ENCODE measurements at regions not wholly inside any gene's neighbourhood (a gene's known extent, or its start where the extent isn't known, plus 50 kb on each side); places are given as distances from the start of the nearest gene placed in this dataset.

DNA sequence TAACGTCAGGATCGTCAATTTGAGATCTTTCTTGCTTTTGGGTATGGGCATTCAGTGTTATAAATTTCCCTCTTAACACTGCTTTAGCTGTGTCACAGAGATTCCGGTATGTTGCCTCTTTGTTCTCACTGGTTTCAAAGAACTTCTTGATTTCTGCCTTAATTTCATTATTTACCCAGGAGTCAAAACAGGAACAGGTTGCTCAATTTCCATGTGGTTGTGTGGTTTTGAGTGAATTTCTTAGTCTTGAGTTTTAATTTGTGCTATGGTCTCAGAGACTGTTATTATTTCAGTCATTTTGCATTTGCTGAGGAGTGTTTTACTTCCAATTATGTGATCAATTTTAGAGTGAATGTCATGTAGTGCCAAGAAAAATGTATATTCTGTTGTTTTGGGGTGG, 153.1 kb downstream of the PCDH17 start:
- DNase-seq (ENCODE audit: low read depth): no peak

GRCh38 chr13:57787058-57787791, 155.7 kb downstream of the PCDH17 start:
- DNase-seq (ENCODE audit: low read depth): no peak

DNA sequence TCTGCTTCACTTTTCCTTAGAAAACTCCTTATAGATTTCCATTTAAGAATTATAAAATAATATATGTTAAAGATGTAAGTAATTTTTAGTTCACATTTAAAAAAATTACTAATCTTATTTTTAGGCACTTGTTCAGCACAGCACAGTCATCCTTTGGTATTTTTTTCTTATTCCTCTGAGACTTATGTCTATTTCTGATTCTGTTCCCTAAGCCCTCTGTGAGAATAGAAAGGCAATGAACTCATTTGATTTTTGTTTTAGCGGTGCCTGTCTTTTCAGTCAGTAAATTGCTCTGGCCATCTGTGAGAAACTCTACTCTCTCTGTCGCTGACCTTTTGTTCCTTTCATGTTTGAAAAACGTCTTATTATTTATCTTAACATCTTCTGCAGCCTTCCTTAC, 168.1 kb downstream of the PCDH17 start:
- DNase-seq (ENCODE audit: low read depth): no peak

DNA sequence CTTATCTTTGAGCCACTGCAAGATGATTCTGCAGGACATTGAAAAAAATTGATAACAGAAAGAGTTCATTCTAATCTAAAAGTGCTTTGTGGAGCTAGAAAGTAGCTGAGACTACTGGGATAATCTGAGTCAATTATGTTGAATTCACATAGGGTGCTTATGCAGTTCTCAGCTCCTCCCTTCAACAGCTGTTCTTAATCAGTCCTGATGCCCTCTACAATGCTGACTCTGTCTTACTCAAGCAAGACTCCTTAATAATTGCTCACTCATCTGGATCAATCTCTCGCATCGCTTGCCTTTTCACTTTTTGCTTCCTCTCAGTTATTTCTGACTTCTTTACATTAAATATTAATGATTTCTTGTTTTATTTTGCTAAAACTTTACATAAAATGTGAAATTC, 182.1 kb downstream of the PCDH17 start:
- DNase-seq (ENCODE audit: low read depth): no peak

GRCh38 chr13:57815600-57815999, 184.1 kb downstream of the PCDH17 start:
- DNase-seq (ENCODE audit: low read depth): no peak

GRCh38 chr13:57820924-57821323, 189.4 kb downstream of the PCDH17 start:
- no peak for DNase-seq (ENCODE audit: low read depth)

GRCh38 chr13:57823704-57824103, 192.2 kb downstream of the PCDH17 start:
- DNase-seq (ENCODE audit: low read depth): no peak

- no peak for DNase-seq (ENCODE audit: low read depth)
Measured at GRCh38 chr13:57824121-57824520, 192.6 kb downstream of the PCDH17 start.

GRCh38 chr13:57825066-57825465, 193.5 kb downstream of the PCDH17 start:
- no peak for DNase-seq (ENCODE audit: low read depth)

GRCh38 chr13:57829496-57829895, 198.0 kb downstream of the PCDH17 start:
- DNase-seq (ENCODE audit: low read depth): no peak

DNA sequence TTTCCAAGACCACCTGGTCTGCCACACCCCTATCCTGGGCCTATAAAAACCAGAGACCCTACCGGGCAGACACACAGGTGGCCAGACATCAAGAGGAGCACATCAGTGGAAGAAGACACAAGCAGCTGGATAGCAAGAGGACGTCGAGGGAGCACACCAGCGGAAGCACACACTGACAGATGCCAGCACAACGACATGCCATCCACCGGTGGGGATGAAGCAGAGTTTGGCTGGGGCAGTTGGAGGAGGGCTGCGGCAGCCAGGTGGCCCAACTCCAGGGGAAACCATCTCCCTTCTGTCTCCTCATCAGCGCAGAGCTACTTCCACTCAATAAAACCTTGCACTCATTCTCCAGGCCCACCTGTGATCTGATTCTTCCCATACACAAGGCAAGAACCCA, 200.6 kb downstream of the PCDH17 start:
- no peak for DNase-seq (ENCODE audit: low read depth)

DNA sequence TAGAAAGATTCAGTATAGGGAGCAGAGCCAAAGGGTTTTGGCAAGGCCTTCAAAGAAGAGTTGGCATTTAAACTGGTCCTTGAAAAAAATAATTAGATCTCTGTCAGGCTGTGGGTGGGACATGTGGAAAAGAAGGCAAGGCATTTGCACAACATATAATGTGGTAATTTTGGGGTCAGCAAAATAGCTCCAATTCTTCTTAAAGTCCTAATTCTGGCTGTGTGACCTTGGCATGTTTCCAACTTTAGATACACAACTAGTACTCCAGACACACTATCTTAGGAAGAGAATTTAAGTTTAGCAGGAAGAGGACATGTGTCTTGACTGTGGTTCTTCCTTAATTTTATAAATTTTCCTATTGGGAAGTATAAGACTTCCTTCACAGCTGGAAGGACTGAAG, 206.3 kb downstream of the PCDH17 start:
- no peak for DNase-seq (ENCODE audit: low read depth)

GRCh38 chr13:57843521-57843920, 212.0 kb downstream of the PCDH17 start:
- no peak for DNase-seq (ENCODE audit: low read depth)

GRCh38 chr13:57846600-57847173, 215.1 kb downstream of the PCDH17 start:
- DNase-seq (ENCODE audit: low read depth): no peak

DNA sequence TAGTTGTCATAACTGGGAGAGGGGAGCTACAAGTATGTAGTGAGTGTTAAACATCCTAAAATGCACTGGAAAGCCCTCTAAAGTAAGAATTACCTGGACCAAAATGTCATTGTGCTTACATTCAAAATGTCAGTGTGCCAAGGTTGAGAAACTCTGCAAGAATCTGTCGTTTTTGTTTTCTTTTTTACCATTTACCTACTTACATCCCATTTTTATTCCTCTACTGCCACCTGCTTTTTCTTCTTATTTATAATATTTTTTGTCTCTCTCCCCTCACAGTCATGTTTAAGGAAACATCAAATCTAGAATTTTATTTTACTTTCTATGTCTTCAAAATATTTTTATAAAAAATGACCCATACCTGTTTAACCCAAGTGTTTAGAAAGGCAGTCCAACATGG, 226.4 kb downstream of the PCDH17 start:
- no peak for DNase-seq (ENCODE audit: low read depth)

DNA sequence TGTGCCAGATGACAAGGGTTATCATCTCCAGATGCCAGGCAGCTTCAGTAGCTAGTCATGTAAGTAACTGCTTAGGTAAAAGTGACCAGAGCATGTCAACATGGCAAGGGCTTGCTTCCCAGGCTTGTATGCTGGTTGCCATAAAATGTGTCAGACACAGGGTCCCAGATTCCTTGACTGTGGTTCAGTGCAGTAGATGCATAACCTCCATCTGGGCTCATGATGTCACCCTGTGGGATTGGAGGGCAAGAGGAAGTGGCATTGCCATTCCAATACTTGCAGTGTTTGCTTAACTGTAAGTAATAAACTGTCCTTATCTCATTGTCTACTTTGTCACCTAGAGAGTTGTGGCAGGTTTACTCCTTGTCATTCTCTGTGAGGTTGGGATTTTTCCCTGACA, 226.8 kb downstream of the PCDH17 start:
- no peak for DNase-seq (ENCODE audit: low read depth)

DNA sequence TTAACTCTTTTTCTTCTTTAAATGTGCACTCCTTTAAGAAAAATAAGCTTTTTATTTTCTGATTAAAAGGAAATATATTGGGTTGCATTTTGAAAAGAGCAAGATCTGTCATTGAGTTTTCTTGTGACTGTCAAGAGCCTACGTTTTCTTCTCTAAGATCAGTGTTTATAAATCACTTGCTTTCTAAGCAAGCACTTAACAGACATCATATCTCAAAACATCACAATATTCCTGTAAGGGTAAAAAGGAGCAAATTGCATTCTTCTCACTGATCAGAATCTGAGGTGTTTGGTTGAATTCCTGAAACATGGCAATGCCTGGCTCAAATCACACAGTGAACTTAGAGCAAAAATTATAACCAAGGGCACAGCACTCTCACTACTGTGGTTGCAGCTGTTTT, 231.3 kb downstream of the PCDH17 start:
- no peak for DNase-seq (ENCODE audit: low read depth)

GRCh38 chr13:57865600-57866294, 234.2 kb downstream of the PCDH17 start:
- no peak for DNase-seq (ENCODE audit: low read depth)

GRCh38 chr13:57874530-57874929, 243.0 kb downstream of the PCDH17 start:
- no peak for DNase-seq (ENCODE audit: low read depth)

DNA sequence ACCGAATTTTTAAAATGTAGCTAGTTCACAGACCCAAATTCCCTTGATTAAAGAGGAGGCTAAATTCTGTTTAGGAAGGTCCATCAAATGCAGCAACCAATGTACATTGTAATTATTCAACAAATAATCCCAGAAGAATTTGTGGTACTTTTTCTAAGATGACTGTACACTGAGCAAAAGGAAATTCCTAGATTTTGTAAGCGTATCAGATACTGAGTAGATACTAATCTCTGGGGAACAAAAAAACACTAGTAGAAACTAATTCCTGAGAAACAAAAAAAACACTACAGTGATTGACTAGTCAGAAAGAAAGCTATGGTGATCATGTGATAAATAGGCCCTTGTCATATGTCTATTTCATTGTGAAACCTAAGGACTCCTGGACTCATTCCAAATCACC, 246.1 kb downstream of the PCDH17 start:
- no peak for DNase-seq (ENCODE audit: low read depth)

- DNase-seq (ENCODE audit: low read depth): no peak
Measured at GRCh38 chr13:57878291-57878690, 246.7 kb downstream of the PCDH17 start.

DNA sequence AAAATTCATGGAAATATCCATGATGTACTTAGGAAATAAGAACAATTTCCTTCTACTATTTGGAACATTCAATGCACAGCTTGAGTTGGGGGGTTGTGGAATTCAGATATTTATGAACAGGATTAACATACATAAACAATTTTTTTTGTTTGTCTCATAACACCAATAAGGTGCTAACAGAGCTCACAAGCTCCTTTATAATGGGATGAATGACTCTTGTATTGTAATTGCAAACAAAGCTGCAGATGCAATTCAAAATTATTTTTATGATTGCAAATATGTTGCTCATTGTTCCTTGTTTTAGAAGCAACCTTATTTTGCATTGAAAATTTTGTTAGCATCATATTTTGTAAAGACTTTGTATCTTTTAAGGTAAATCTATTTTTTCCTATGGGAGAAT, 265.7 kb downstream of the PCDH17 start:
- no peak for DNase-seq (ENCODE audit: low read depth)

DNA sequence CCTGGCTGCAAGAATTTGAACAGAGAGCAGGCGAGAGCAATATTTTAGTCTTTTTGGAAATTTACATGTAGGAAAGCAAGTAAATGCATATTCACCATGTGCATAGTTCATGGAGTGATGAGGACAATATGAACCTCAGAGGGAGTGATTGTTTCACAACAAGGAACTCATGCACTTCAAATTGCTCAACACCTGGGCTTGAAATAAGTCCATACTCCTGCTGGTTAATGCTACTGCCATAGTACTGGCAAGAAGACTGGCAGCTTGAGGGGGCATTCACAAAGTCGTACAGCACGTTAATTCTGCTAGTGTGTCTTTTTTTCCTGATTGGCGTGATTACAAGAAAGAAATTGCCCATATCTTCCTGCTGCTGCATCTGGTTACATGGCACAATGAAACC, 267.6 kb downstream of the PCDH17 start:
- DNase-seq (ENCODE audit: low read depth): no peak
